Type B pancreatic cell (in vitro differentiated cells): ENCODE measurements at regions not wholly inside any gene's neighbourhood (a gene's known extent, or its start where the extent isn't known, plus 50 kb on each side); places are given as distances from the start of the nearest gene placed in this dataset.

ENCODE experiments used
- DNase-seq: peaks from one replicate; pipeline ENCODE4 v3.0.0; 2021; ENCODE audit warnings: mixed read lengths; ENCODE audit not compliant: unreplicated experiment; ENCODE audit errors: extremely low spot score
- H3K27ac Mint-ChIP-seq: 2 replicates; pipeline ENCODE4 v1.8.0; 2021; ENCODE audit warnings: mild to moderate bottlenecking, mixed read lengths
- H3K27me3 Mint-ChIP-seq: 2 replicates; pipeline ENCODE4 v1.8.0; 2021; ENCODE audit warnings: mixed read lengths
- H3K36me3 Mint-ChIP-seq: 2 replicates; pipeline ENCODE4 v1.8.0; 2021; ENCODE audit warnings: mixed read lengths
- H3K4me1 Mint-ChIP-seq: one replicate; pipeline ENCODE4 v1.8.0; 2021; ENCODE audit warnings: mixed read lengths; ENCODE audit not compliant: unreplicated experiment
- H3K4me3 Mint-ChIP-seq: 2 replicates; pipeline ENCODE4 v1.8.0; 2021; ENCODE audit warnings: mild to moderate bottlenecking, mixed read lengths
- H3K9me3 Mint-ChIP-seq: 2 replicates; pipeline ENCODE4 v1.8.0; 2021; ENCODE audit warnings: mixed read lengths
- CTCF ChIP-seq: fragments of 200-600 bp; sonication (generic); conservative IDR thresholded peaks from 2 replicates; pipeline ENCODE4 v1.5.0; 2021; ENCODE audit warnings: antibody characterized with exemption, mild to moderate bottlenecking

- peaks cover 7% of the 10 kb centered on the region for H3K27me3 Mint-ChIP-seq
- peaks cover 6% of the 10 kb centered on the region for H3K4me1 Mint-ChIP-seq
- no peak overlapping the region for H3K27ac Mint-ChIP-seq
- H3K36me3 Mint-ChIP-seq, result no peaks in the 10 kb centered on the region
- H3K4me3 Mint-ChIP-seq, result no peak overlapping the region
- no peak for DNase-seq
- no peak for TF ChIP-seq CTCF
- no peaks in the 10 kb centered on the region for H3K9me3 Mint-ChIP-seq
These were observed 452.1 kb downstream of the EFNA5 start for GRCh38 chr5:107218457-107219193.

- DNase-seq, result no peak
- Mint-ChIP-seq H3K9me3 (no peaks in the 10 kb centered on the region), H3K27ac (no peak overlapping the region), H3K4me1 (peaks cover 6% of the 10 kb centered on the region), H3K27me3 (peaks cover 7% of the 10 kb centered on the region), H3K36me3 (no peaks in the 10 kb centered on the region), H3K4me3 (no peak overlapping the region)
- TF ChIP-seq CTCF, result no peak
These were observed 453.0 kb downstream of the EFNA5 start for GRCh38 chr5:107217721-107218130.

- Mint-ChIP-seq H3K4me1 (peaks cover 6% of the 10 kb centered on the region), H3K27me3 (peaks cover 7% of the 10 kb centered on the region), H3K27ac (no peak overlapping the region), H3K9me3 (no peaks in the 10 kb centered on the region), H3K4me3 (no peak overlapping the region), H3K36me3 (no peaks in the 10 kb centered on the region)
- no peak for DNase-seq
- TF ChIP-seq CTCF, result no peak
These were observed 454.1 kb downstream of the EFNA5 start for GRCh38 chr5:107216587-107216986.

- H3K27ac Mint-ChIP-seq, result no peak overlapping the region
These were observed 455.1 kb downstream of the EFNA5 start for GRCh38 chr5:107215611-107216010.

GRCh38 chr5:107213025-107213424 lies 457.7 kb downstream of the EFNA5 start:
- H3K27ac Mint-ChIP-seq, result no peak overlapping the region
- H3K4me3 Mint-ChIP-seq, result no peak overlapping the region
- TF ChIP-seq CTCF, result no peak
- DNase-seq, result no peak
- H3K27me3 Mint-ChIP-seq, result peaks cover 4% of the 10 kb centered on the region
- no peaks in the 10 kb centered on the region for H3K36me3 Mint-ChIP-seq
- peaks cover 6% of the 10 kb centered on the region for H3K4me1 Mint-ChIP-seq
- H3K9me3 Mint-ChIP-seq, result no peaks in the 10 kb centered on the region

More at GRCh38 chr5:107215611-107216010, 455.1 kb downstream of the EFNA5 start:
- DNase-seq, result no peak
- no peak overlapping the region for H3K4me3 Mint-ChIP-seq
- peaks cover 7% of the 10 kb centered on the region for H3K27me3 Mint-ChIP-seq
- TF ChIP-seq CTCF, result no peak
- H3K4me1 Mint-ChIP-seq, result peaks cover 6% of the 10 kb centered on the region
- H3K36me3 Mint-ChIP-seq, result no peaks in the 10 kb centered on the region
- no peaks in the 10 kb centered on the region for H3K9me3 Mint-ChIP-seq
